Muscle of back (tissue), 3 donors: ENCODE measurements at regions not wholly inside any gene's neighbourhood (a gene's known extent, or its start where the extent isn't known, plus 50 kb on each side); places are given as distances from the start of the nearest gene placed in this dataset.
A peak's percentile ranks its signal among the peaks of the same experiment; 100 is the strongest.
"Not testable (repeated sequence)": the region's sequence is repeated elsewhere in the genome, so short reads cannot be mapped to it uniquely, and the experiment has no call there.

Experiments used
- DNase-seq, 3 donors: peaks; one replicate each; pipeline versions ENCODE4 v3.0.0 to v3.0.0-alpha.2; 2013

- no peak for DNase-seq
These were observed 412.0 kb upstream of the MAF start for GRCh38 chr16:80012586-80012985.

GRCh38 chr16:80009971-80010659 is 409.6 kb upstream of the MAF start:
- no peak for DNase-seq

- no peak for DNase-seq
These were observed 408.3 kb upstream of the MAF start for GRCh38 chr16:80008857-80009256.

GRCh38 chr16:80007231-80007630 is 406.7 kb upstream of the MAF start:
- DNase-seq = no peak

- peak; percentile 47 to 92 (median 60) for DNase-seq
These were observed 406.0 kb upstream of the MAF start for GRCh38 chr16:80006241-80007215.

GRCh38 chr16:80004113-80004512 is 403.6 kb upstream of the MAF start:
- DNase-seq = no peak

- DNase-seq = peak; percentile 57 to 80 (median 59)
These were observed 401.7 kb upstream of the MAF start for GRCh38 chr16:80002261-80002660.

GRCh38 chr16:79998143-79998542 is 397.6 kb upstream of the MAF start:
- DNase-seq = no peak

GRCh38 chr16:79997257-79997656 is 396.7 kb upstream of the MAF start:
- DNase-seq = no peak

- DNase-seq = peak in 2 of 3 donors; percentile 15 to 59
These were observed 395.8 kb upstream of the MAF start for GRCh38 chr16:79996321-79996720.

GRCh38 chr16:79995315-79995714 is 394.8 kb upstream of the MAF start:
- no peak for DNase-seq

GRCh38 chr16:79994418-79994817 is 393.9 kb upstream of the MAF start:
- no peak for DNase-seq

- no peak for DNase-seq
These were observed 393.2 kb upstream of the MAF start for GRCh38 chr16:79993629-79994209.

GRCh38 chr16:79991969-79992368 is 391.4 kb upstream of the MAF start:
- DNase-seq = no peak

- no peak for DNase-seq
These were observed 388.2 kb upstream of the MAF start for GRCh38 chr16:79988721-79989220.

GRCh38 chr16:79988089-79988488 is 387.6 kb upstream of the MAF start:
- no peak for DNase-seq

GRCh38 chr16:79986352-79986751 is 385.8 kb upstream of the MAF start:
- DNase-seq = no peak

- DNase-seq = no peak
These were observed 385.1 kb upstream of the MAF start for GRCh38 chr16:79985606-79986005.

GRCh38 chr16:79984149-79984548 is 383.6 kb upstream of the MAF start:
- DNase-seq = not testable (repeated sequence)

GRCh38 chr16:79982862-79983261 is 382.3 kb upstream of the MAF start:
- DNase-seq = no peak

GRCh38 chr16:79982361-79982760 is 381.8 kb upstream of the MAF start:
- DNase-seq = no peak

GRCh38 chr16:79981814-79982213 is 381.3 kb upstream of the MAF start:
- no peak for DNase-seq
